ENCODE measurements at regions not wholly inside any gene's neighbourhood (a gene's known extent, or its start where the extent isn't known, plus 50 kb on each side); places are given as distances from the start of the nearest gene placed in this dataset.

GRCh38 chr10:113967126-113967525, 76.5 kb upstream of the ADRB1 start:
- DNase-seq (ENCODE audit: low read depth, low spot score): no peak

- no peak for DNase-seq (ENCODE audit: low read depth, low spot score)
Measured at GRCh38 chr10:113970641-113971040, 73.0 kb upstream of the ADRB1 start.

- DNase-seq (ENCODE audit: low read depth, low spot score): no peak
Measured at GRCh38 chr10:113971349-113971973, 72.2 kb upstream of the ADRB1 start.

GRCh38 chr10:113977174-113977573, 66.5 kb upstream of the ADRB1 start:
- no peak for DNase-seq (ENCODE audit: low read depth, low spot score)

- no peak for DNase-seq (ENCODE audit: low read depth, low spot score)
Measured at GRCh38 chr10:113978802-113979201, 64.9 kb upstream of the ADRB1 start.

- no peak for DNase-seq (ENCODE audit: low read depth, low spot score)
Measured at GRCh38 chr10:113979409-113979808, 64.3 kb upstream of the ADRB1 start.

GRCh38 chr10:113980408-113981087, 63.1 kb upstream of the ADRB1 start:
- no peak for DNase-seq (ENCODE audit: low read depth, low spot score)

GRCh38 chr10:113982296-113982695, 61.4 kb upstream of the ADRB1 start:
- no peak for DNase-seq (ENCODE audit: low read depth, low spot score)

GRCh38 chr10:113982769-113983168, 60.9 kb upstream of the ADRB1 start:
- no peak for DNase-seq (ENCODE audit: low read depth, low spot score)

GRCh38 chr10:113983552-113983951, 60.1 kb upstream of the ADRB1 start:
- DNase-seq (ENCODE audit: low read depth, low spot score): no peak

- DNase-seq (ENCODE audit: low read depth, low spot score): no peak
Measured at GRCh38 chr10:113985297-113985844, 58.3 kb upstream of the ADRB1 start.

- DNase-seq (ENCODE audit: low read depth, low spot score): no peak
Measured at GRCh38 chr10:113986316-113986715, 57.4 kb upstream of the ADRB1 start.

GRCh38 chr10:113987156-113987555, 56.5 kb upstream of the ADRB1 start:
- DNase-seq (ENCODE audit: low read depth, low spot score): no peak

- no peak for DNase-seq (ENCODE audit: low read depth, low spot score)
Measured at GRCh38 chr10:113987805-113988204, 55.9 kb upstream of the ADRB1 start.

- no peak for DNase-seq (ENCODE audit: low read depth, low spot score)
Measured at GRCh38 chr10:113988535-113988934, 55.1 kb upstream of the ADRB1 start.

GRCh38 chr10:113991091-113991860, 52.4 kb upstream of the ADRB1 start:
- no peak for DNase-seq (ENCODE audit: low read depth, low spot score)

- no peak for DNase-seq (ENCODE audit: low read depth, low spot score)
Measured at GRCh38 chr10:113992471-113993011, 51.1 kb upstream of the ADRB1 start.

GRCh38 chr10:113993489-113993991, 50.1 kb upstream of the ADRB1 start:
- peak; percentile 39 for DNase-seq (ENCODE audit: low read depth, low spot score)

All from smooth muscle cell of the brain vasculature (primary cell).